HEK293 (cell line): ENCODE measurements at regions not wholly inside any gene's neighbourhood (a gene's known extent, or its start where the extent isn't known, plus 50 kb on each side); places are given as distances from the start of the nearest gene placed in this dataset.

Experiments used
- CTCF ChIA-PET: fragments of 350-600 bp; formaldehyde crosslinking; extraction: SDS; loops from one replicate; lab custom pipeline; 2021; ENCODE audit warnings: antibody characterized with exemption; lab: Yijun Ruan, JAX
- POLR2A ChIA-PET: fragments of 300-600 bp; formaldehyde crosslinking; extraction: SDS; loops from one replicate; lab custom pipeline; 2020; ENCODE audit warnings: antibody characterized with exemption, inconsistent platforms; lab: Yijun Ruan, JAX
- H3K27ac ChIP-seq: fragments of 200-500 bp; sonication (Bioruptor generic); 2 replicates; pipeline ENCODE4 v1.5.1; 2014; ENCODE audit warnings: low read depth, low read length, control low read depth, inconsistent platforms; ENCODE audit errors: extremely low read depth
- H3K36me3 ChIP-seq, 2 experiments: fragments of 200-500 bp in 1 of 2; sonication (Bioruptor generic) in 1 of 2; 1 replicate in 1 of 2; 2 replicates in 1 of 2; pipeline ENCODE4 v1.5.1; 2014 to 2017; ENCODE audit warnings: inconsistent platforms in 2 of 2, low read length in 2 of 2; ENCODE audit not compliant: control insufficient read depth in 2 of 2, insufficient read depth in 1 of 2
- H3K4me1 ChIP-seq: fragments of 200-500 bp; sonication (Bioruptor generic); 2 replicates; pipeline ENCODE4 v1.5.1; 2014; ENCODE audit warnings: mild to moderate bottlenecking, low read length, inconsistent platforms; ENCODE audit not compliant: control insufficient read depth, insufficient read depth
- H3K4me3 ChIP-seq: 2 replicates; pipeline ENCODE4 v1.5.1; 2011; ENCODE audit warnings: low read depth, mild to moderate bottlenecking, control low read depth, low read length, moderate library complexity
- H3K9me3 ChIP-seq: fragments of 200-500 bp; sonication (Bioruptor generic); 2 replicates; pipeline ENCODE4 v1.5.1; 2014; ENCODE audit warnings: low read depth, low read length, inconsistent platforms; ENCODE audit not compliant: control insufficient read depth, insufficient read depth
- ELK4 ChIP-seq: IDR thresholded peaks from 2 replicates; pipeline ENCODE4 v1.6.1; 2011; ENCODE audit warnings: mild to moderate bottlenecking, low read depth, low read length, borderline replicate concordance
- KLF8 ChIP-seq: fragments of 450-650 bp; formaldehyde crosslinking; IDR thresholded peaks from 2 replicates; pipeline ENCODE4 v1.5.1; 2016; ENCODE audit warnings: missing biosample characterization, missing genetic modification characterization
- MEIS1 ChIP-seq: sonication (generic); formaldehyde crosslinking; IDR thresholded peaks from 2 replicates; pipeline ENCODE4 v1.8.1; 2022; ENCODE audit warnings: missing genetic modification reagents, mild to moderate bottlenecking, borderline replicate concordance
- PATZ1 ChIP-seq: fragments of 450-650 bp; formaldehyde crosslinking; IDR thresholded peaks from 2 replicates; pipeline ENCODE4 v1.5.1; 2016; ENCODE audit warnings: missing biosample characterization, missing genetic modification characterization
- PBX3 ChIP-seq: sonication (generic); formaldehyde crosslinking; IDR thresholded peaks from 2 replicates; pipeline ENCODE4 v1.8.1; 2022; ENCODE audit warnings: mild to moderate bottlenecking, moderate library complexity, missing genetic modification reagents
- ZBTB11 ChIP-seq: fragments of 450-650 bp; formaldehyde crosslinking; conservative IDR thresholded peaks from 2 replicates; pipeline ENCODE4 v1.5.1; 2016; ENCODE audit warnings: low read depth, missing biosample characterization, missing genetic modification characterization
- ZFHX2 ChIP-seq: fragments of 450-650 bp; formaldehyde crosslinking; conservative IDR thresholded peaks from 2 replicates; pipeline ENCODE4 v1.5.1; 2016; ENCODE audit warnings: missing biosample characterization, missing genetic modification characterization
- ZFP3 ChIP-seq: fragments of 450-650 bp; formaldehyde crosslinking; IDR thresholded peaks from 2 replicates; pipeline ENCODE4 v1.5.1; 2016; ENCODE audit warnings: low read depth, missing biosample characterization, missing genetic modification characterization
- ZFP41 ChIP-seq: fragments of 450-650 bp; formaldehyde crosslinking; IDR thresholded peaks from 2 replicates; pipeline ENCODE4 v1.5.1; 2016; ENCODE audit warnings: missing biosample characterization, missing genetic modification characterization, borderline replicate concordance
- ZNF274 ChIP-seq, 2 experiments: fragments of 200-500 bp in 1 of 2; fragments of 450-650 bp in 1 of 2; sonication (Bioruptor generic) in 1 of 2; formaldehyde crosslinking in 1 of 2; IDR thresholded peaks; 2 replicates each; pipeline versions ENCODE4 v1.5.1 to v1.6.1; 2014 to 2016; ENCODE audit warnings: borderline replicate concordance in 1 of 2, inconsistent platforms in 1 of 2, low read length in 1 of 2, missing biosample characterization in 1 of 2, missing genetic modification characterization in 1 of 2
- ZNF292 ChIP-seq: fragments of 450-650 bp; formaldehyde crosslinking; IDR thresholded peaks from 2 replicates; pipeline ENCODE4 v1.5.1; 2016; ENCODE audit warnings: low read depth, missing biosample characterization, missing genetic modification characterization, borderline replicate concordance
- ZNF423 ChIP-seq: fragments of 450-650 bp; formaldehyde crosslinking; IDR thresholded peaks from 2 replicates; pipeline ENCODE4 v1.5.1; 2016; ENCODE audit warnings: missing biosample characterization, missing genetic modification characterization
- ZNF426 ChIP-seq: fragments of 450-650 bp; formaldehyde crosslinking; IDR thresholded peaks from 2 replicates; pipeline ENCODE4 v1.5.1; 2017; ENCODE audit warnings: missing biosample characterization, missing genetic modification characterization, mild to moderate bottlenecking, inconsistent platforms, moderate library complexity
- ZNF433 ChIP-seq: fragments of 450-650 bp; formaldehyde crosslinking; IDR thresholded peaks from 2 replicates; pipeline ENCODE4 v1.5.1; 2016; ENCODE audit warnings: missing biosample characterization, missing genetic modification characterization, low read depth
- ZNF624 ChIP-seq: fragments of 450-650 bp; formaldehyde crosslinking; IDR thresholded peaks from 2 replicates; pipeline ENCODE4 v1.5.1; 2017; ENCODE audit warnings: missing biosample characterization, missing genetic modification characterization
- ZNF707 ChIP-seq: fragments of 450-650 bp; formaldehyde crosslinking; IDR thresholded peaks from 2 replicates; pipeline ENCODE4 v1.5.1; 2016; ENCODE audit warnings: missing biosample characterization, missing genetic modification characterization

- TF ChIP-seq ZBTB11 (tag by site-specific recombination) (no peak), ZNF423 (no peak), ZFHX2 (tag by site-specific recombination) (no peak), PATZ1 (tag by site-specific recombination) (no peak), ZNF433 (no peak), ZFP3 (tag by site-specific recombination) (no peak), MEIS1 (CRISPR knock-in tag) (no peak), ZFP41 (tag by site-specific recombination) (no peak), ZNF274 (IDR thresholded peaks at IDR 0.05; ENCODE audit: low read length) (no peak), ZNF274 (tag by site-specific recombination; IDR thresholded peaks at IDR 0.05; ENCODE audit: borderline replicate concordance) (no peak)
Measured at GRCh38 chr5:86526811-86527348, 90.9 kb upstream of the COX7C start (continued).

- TF ChIP-seq KLF8 = no peak
- H3K9me3 ChIP-seq = no peaks in the 10 kb centered on the region
- no peak overlapping the region for H3K27ac ChIP-seq
- CTCF ChIA-PET = no interaction called here
- no peaks in the 10 kb centered on the region for H3K4me1 ChIP-seq
- POLR2A ChIA-PET = no interaction called here
- H3K4me3 ChIP-seq = no peak overlapping the region
- H3K36me3 ChIP-seq = no peaks in the 10 kb centered on the region
Measured at GRCh38 chr5:86532429-86532828, 85.3 kb upstream of the COX7C start.

- CTCF ChIA-PET = interaction anchor here (0.6 kb wide), 1 partner anchor 409 kb away, joined by 3 read pairs; no protein-coding TSS in a partner anchor
- no peak overlapping the region for H3K4me3 ChIP-seq
- no peaks in the 10 kb centered on the region for H3K9me3 ChIP-seq
- POLR2A ChIA-PET = no interaction called here
- no peak for TF ChIP-seq ELK4
- TF ChIP-seq ZNF707 (tag by site-specific recombination) = no peak
- no peak for TF ChIP-seq PBX3 (CRISPR knock-in tag)
- no peak for TF ChIP-seq ZNF426 (tag by site-specific recombination)
- TF ChIP-seq ZNF292 (tag by site-specific recombination) = no peak
- no peak for TF ChIP-seq ZNF624 (tag by site-specific recombination)
- H3K36me3 ChIP-seq = no peaks in the 10 kb centered on the region
- H3K27ac ChIP-seq = no peak overlapping the region
- H3K4me1 ChIP-seq = no peaks in the 10 kb centered on the region
Measured at GRCh38 chr5:86536396-86536795, 81.3 kb upstream of the COX7C start.
